IMR-90 (cell line): ENCODE measurements at regions not wholly inside any gene's neighbourhood (a gene's known extent, or its start where the extent isn't known, plus 50 kb on each side); places are given as distances from the start of the nearest gene placed in this dataset.

Source experiments
- ATAC-seq: fragments of 200-7000 bp; cut with Tn5 transposase; 2 replicates; pipeline ENCODE4 v1.9.1; 2020; ENCODE audit warnings: low read depth, mild to moderate bottlenecking, moderate library complexity
- BruUV-seq: library from RNA; stranded (reverse); fragments of 400-500 nt; replicated peaks from 2 replicates; lab custom pipeline; 2021; lab: Mats Ljungman, UMichigan
- CTCF ChIA-PET: fragments of 300-600 bp; formaldehyde crosslinking; extraction: SDS; loops from one replicate; lab custom pipeline; 2021; ENCODE audit warnings: antibody characterized with exemption; lab: Yijun Ruan, JAX
- POLR2A ChIA-PET: fragments of 300-600 bp; sonication (Branson Sonifier 250); formaldehyde crosslinking; loops from one replicate; lab custom pipeline; 2022; ENCODE audit warnings: antibody characterized with exemption; ENCODE audit not compliant: unreplicated experiment; lab: Charles Lee
- DNase-seq: peaks from one replicate; pipeline ENCODE4 v3.0.0; 2013
- H2AFZ ChIP-seq: replicated peaks from 2 replicates; pipeline ENCODE3; 2013; ENCODE audit warnings: low read length, mild to moderate bottlenecking; ENCODE audit not compliant: poor library complexity
- H2AK5ac ChIP-seq: 2 replicates; pipeline ENCODE4 v1.6.1; 2013; ENCODE audit warnings: low read depth, low read length, inconsistent platforms
- H2AK9ac ChIP-seq: replicated peaks from 2 replicates; pipeline ENCODE3; 2013; ENCODE audit warnings: mild to moderate bottlenecking, low read depth, low read length, moderate library complexity; ENCODE audit not compliant: poor library complexity
- H2BK120ac ChIP-seq: 2 replicates; pipeline ENCODE4 v1.6.1; 2013; ENCODE audit warnings: low read depth, low read length, inconsistent platforms
- H2BK15ac ChIP-seq: 3 replicates; pipeline ENCODE4 v1.6.1; 2013; ENCODE audit warnings: low read depth, low read length, inconsistent platforms
- H2BK20ac ChIP-seq: 2 replicates; pipeline ENCODE4 v1.6.1; 2013; ENCODE audit warnings: low read depth, mild to moderate bottlenecking, inconsistent platforms, low read length, moderate library complexity
- H2BK5ac ChIP-seq: 2 replicates; pipeline ENCODE4 v1.6.1; 2013; ENCODE audit warnings: mild to moderate bottlenecking, low read depth, low read length, inconsistent platforms; ENCODE audit not compliant: poor library complexity, severe bottlenecking
- H3K14ac ChIP-seq: replicated peaks from 2 replicates; pipeline ENCODE4 v1.6.1; 2013; ENCODE audit warnings: low read depth, low read length, inconsistent platforms
- H3K18ac ChIP-seq: 2 replicates; pipeline ENCODE4 v1.6.1; 2013; ENCODE audit warnings: low read depth, low read length, control low read depth
- H3K23ac ChIP-seq: 2 replicates; pipeline ENCODE4 v1.6.1; 2013; ENCODE audit warnings: low read depth, low read length, inconsistent platforms
- H3K27ac ChIP-seq: 2 replicates; pipeline ENCODE4 v1.5.1; 2013; ENCODE audit warnings: mild to moderate bottlenecking, control low read depth, low read length; ENCODE audit not compliant: insufficient read depth
- H3K27me3 ChIP-seq: 2 replicates; pipeline ENCODE4 v1.6.1; 2013; ENCODE audit warnings: low read length; ENCODE audit not compliant: control insufficient read depth, insufficient read depth
- H3K36me3 ChIP-seq: 2 replicates; pipeline ENCODE4 v1.6.1; 2013; ENCODE audit warnings: low read length, mixed read lengths; ENCODE audit not compliant: control insufficient read depth, insufficient read depth
- H3K4ac ChIP-seq: 2 replicates; pipeline ENCODE4 v1.6.1; 2013; ENCODE audit warnings: low read depth, low read length, inconsistent platforms
- H3K4me1 ChIP-seq: 2 replicates; pipeline ENCODE4 v1.6.1; 2013; ENCODE audit warnings: low read length, mixed read lengths; ENCODE audit not compliant: control insufficient read depth, insufficient read depth
- H3K4me2 ChIP-seq: 2 replicates; pipeline ENCODE4 v1.6.1; 2013; ENCODE audit warnings: low read depth, mild to moderate bottlenecking, control low read depth, low read length, moderate library complexity
- H3K4me3 ChIP-seq: 2 replicates; pipeline ENCODE4 v1.5.1; 2013; ENCODE audit warnings: low read depth, mild to moderate bottlenecking, control low read depth, low read length, moderate library complexity; ENCODE audit not compliant: insufficient read depth
- H3K56ac ChIP-seq: 2 replicates; pipeline ENCODE4 v1.6.1; 2013; ENCODE audit warnings: low read length, inconsistent platforms; ENCODE audit not compliant: insufficient read depth; ENCODE audit errors: extremely low read depth
- H3K79me1 ChIP-seq, 2 experiments: 2 replicates each; pipeline ENCODE4 v1.6.1; 2013; ENCODE audit warnings: low read length in 2 of 2, inconsistent platforms in 1 of 2, low read depth in 1 of 2
- H3K9ac ChIP-seq: 2 replicates; pipeline ENCODE4 v1.6.1; 2013; ENCODE audit warnings: low read depth, low read length, control low read depth
- H3K9me1 ChIP-seq: 2 replicates; pipeline ENCODE4 v1.6.1; 2013; ENCODE audit warnings: low read length, inconsistent platforms; ENCODE audit not compliant: insufficient read depth
- H3K9me3 ChIP-seq: 2 replicates; pipeline ENCODE4 v1.6.1; 2013; ENCODE audit warnings: low read length; ENCODE audit not compliant: control insufficient read depth, insufficient read depth
- H4K20me1 ChIP-seq: 2 replicates; pipeline ENCODE4 v1.6.1; 2013; ENCODE audit warnings: low read length, inconsistent platforms; ENCODE audit not compliant: insufficient read depth
- H4K5ac ChIP-seq: 2 replicates; pipeline ENCODE4 v1.6.1; 2013; ENCODE audit warnings: mild to moderate bottlenecking, low read depth, low read length, control low read depth
- H4K8ac ChIP-seq, 2 experiments: 2 replicates each; pipeline ENCODE4 v1.6.1; 2013; ENCODE audit warnings: low read depth in 2 of 2, low read length in 2 of 2, control low read depth in 1 of 2, inconsistent platforms in 1 of 2
- H4K91ac ChIP-seq: 2 replicates; pipeline ENCODE4 v1.6.1; 2013; ENCODE audit warnings: low read depth, low read length, inconsistent platforms; ENCODE audit not compliant: insufficient read depth
- BHLHE40 ChIP-seq: fragments of 150-350 bp; IDR thresholded peaks from 2 replicates; pipeline ENCODE4 v1.6.1; 2016; ENCODE audit warnings: mild to moderate bottlenecking, low read depth, low read length
- MAZ ChIP-seq: IDR thresholded peaks from 2 replicates; pipeline ENCODE4 v1.6.1; 2012; ENCODE audit warnings: low read depth, mild to moderate bottlenecking, low read length, improper control_type of control experiment, moderate library complexity, borderline replicate concordance
- NFE2L2 ChIP-seq: fragments of 150-350 bp; IDR thresholded peaks from 2 replicates; pipeline ENCODE4 v1.6.1; 2016; ENCODE audit warnings: low read depth, mild to moderate bottlenecking, low read length
- RFX5 ChIP-seq: IDR thresholded peaks from 2 replicates; pipeline ENCODE4 v1.8.0; 2012; ENCODE audit warnings: low read depth, mild to moderate bottlenecking, low read length, moderate library complexity
- SMC3 ChIP-seq: fragments of 150-350 bp; IDR thresholded peaks from 2 replicates; pipeline ENCODE4 v1.6.1; 2016; ENCODE audit warnings: low read depth, mild to moderate bottlenecking, antibody characterized with exemption, low read length, moderate library complexity
- WGBS, 2 experiments: methylation state at CpG; one replicate each; pipeline versions ENCODE4 v1.1.5 to v1.1.7; 2013; ENCODE audit warnings: missing lambda C conversion rate in 2 of 2; ENCODE audit not compliant: insufficient read length in 1 of 2; ENCODE audit errors: extremely low coverage in 2 of 2; 5-methylcytosine and 5-hydroxymethylcytosine counted together
- dilution Hi-C: fragments of 300-500 bp; cut with HindIII; formaldehyde crosslinking; loops from one replicate; pipeline ENCODE4 v1.14.3; 2018; ENCODE audit warnings: low sequenced_read_pairs; ENCODE audit not compliant: unreplicated experiment
- in situ Hi-C: fragments of 300-500 bp; cut with MboI; formaldehyde crosslinking; loops from 3 replicates; pipeline ENCODE4 v1.14.3; 2019; ENCODE audit warnings: low sequenced_read_pairs, inconsistent platforms, mixed read lengths
- intact Hi-C: fragments of 100-400 bp; cut with micrococcal nuclease; formaldehyde crosslinking; loops from 2 replicates; pipeline ENCODE4 v1.10.0; 2022
- TF ChIP-seq, protein P1 (sequence below): fragments of 150-350 bp; IDR thresholded peaks from 2 replicates; pipeline ENCODE4 v1.6.1; 2017; ENCODE audit warnings: mild to moderate bottlenecking, antibody characterized with exemption, low read length, low read depth
- TF ChIP-seq, protein P2 (sequence below): fragments of 150-350 bp; IDR thresholded peaks from 2 replicates; pipeline ENCODE4 v1.6.1; 2016; ENCODE audit warnings: low read depth, mild to moderate bottlenecking, low read length, moderate library complexity, borderline replicate concordance

DNA sequence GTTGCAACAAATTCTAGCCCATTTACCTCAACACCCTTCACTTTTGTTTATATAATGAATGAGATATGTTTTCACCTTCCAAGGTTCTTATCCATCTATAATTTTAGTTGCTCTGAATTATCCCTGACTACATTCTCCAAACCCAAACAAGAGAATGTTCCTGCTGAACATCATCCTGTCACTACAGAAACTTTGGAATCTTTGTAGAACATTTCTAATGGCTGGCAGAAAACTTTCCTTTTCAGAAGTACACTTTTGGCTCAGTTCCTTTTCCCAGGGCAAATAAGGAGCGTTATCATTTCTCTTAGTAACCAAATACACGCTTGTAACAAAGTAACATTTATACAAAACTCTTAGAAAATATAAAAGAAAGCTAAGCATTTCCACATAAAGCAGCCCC, 860.6 kb upstream of the SEMA6A start:
- H2BK15ac ChIP-seq, result no peak overlapping the region
- peaks cover 3% of the 10 kb centered on the region; the same call in 1 of the 2 replicates for H3K9me3 ChIP-seq
- H2BK5ac ChIP-seq, result no peak overlapping the region
- no peak overlapping the region for H2AK9ac ChIP-seq
- H4K91ac ChIP-seq, result no peak overlapping the region
- ChIA-PET CTCF (no interaction called here), POLR2A (no interaction called here)
- no peak overlapping the region for H2BK20ac ChIP-seq
- H3K36me3 ChIP-seq, result no peaks in the 10 kb centered on the region
- no peaks in the 10 kb centered on the region for H3K27me3 ChIP-seq
- H3K56ac ChIP-seq, result no peak overlapping the region
- no peak overlapping the region for H4K5ac ChIP-seq
- DNase-seq (no peak), ATAC-seq (no peak)
- H3K27ac ChIP-seq, result no peak overlapping the region
- H4K20me1 ChIP-seq, result no peaks in the 10 kb centered on the region
- H3K18ac ChIP-seq, result no peak overlapping the region
- H3K9me1 ChIP-seq, result no peaks in the 10 kb centered on the region
- TF ChIP-seq BHLHE40, result no peak
- TF ChIP-seq, protein P1, sequence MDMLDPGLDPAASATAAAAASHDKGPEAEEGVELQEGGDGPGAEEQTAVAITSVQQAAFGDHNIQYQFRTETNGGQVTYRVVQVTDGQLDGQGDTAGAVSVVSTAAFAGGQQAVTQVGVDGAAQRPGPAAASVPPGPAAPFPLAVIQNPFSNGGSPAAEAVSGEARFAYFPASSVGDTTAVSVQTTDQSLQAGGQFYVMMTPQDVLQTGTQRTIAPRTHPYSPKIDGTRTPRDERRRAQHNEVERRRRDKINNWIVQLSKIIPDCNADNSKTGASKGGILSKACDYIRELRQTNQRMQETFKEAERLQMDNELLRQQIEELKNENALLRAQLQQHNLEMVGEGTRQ, result no peak
- no peak for TF ChIP-seq SMC3
- no peak for TF ChIP-seq RFX5
- TF ChIP-seq, protein P2, sequence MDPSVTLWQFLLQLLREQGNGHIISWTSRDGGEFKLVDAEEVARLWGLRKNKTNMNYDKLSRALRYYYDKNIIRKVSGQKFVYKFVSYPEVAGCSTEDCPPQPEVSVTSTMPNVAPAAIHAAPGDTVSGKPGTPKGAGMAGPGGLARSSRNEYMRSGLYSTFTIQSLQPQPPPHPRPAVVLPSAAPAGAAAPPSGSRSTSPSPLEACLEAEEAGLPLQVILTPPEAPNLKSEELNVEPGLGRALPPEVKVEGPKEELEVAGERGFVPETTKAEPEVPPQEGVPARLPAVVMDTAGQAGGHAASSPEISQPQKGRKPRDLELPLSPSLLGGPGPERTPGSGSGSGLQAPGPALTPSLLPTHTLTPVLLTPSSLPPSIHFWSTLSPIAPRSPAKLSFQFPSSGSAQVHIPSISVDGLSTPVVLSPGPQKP, result no peak
- TF ChIP-seq NFE2L2, result no peak
- no peak for TF ChIP-seq MAZ
- no peak overlapping the region for H3K14ac ChIP-seq
- H3K4me2 ChIP-seq, result no peak overlapping the region
- no peak overlapping the region for H2BK120ac ChIP-seq
- H4K8ac ChIP-seq, result no peak overlapping the region
- no peak overlapping the region for H3K4me3 ChIP-seq
- H2AK5ac ChIP-seq, result no peak overlapping the region
- no peak overlapping the region for H3K9ac ChIP-seq
- no peak overlapping the region for H2AFZ ChIP-seq
- in situ Hi-C loops (no loop called here), dilution Hi-C loops (no loop called here), intact Hi-C loops (no loop called here)
- WGBS, 2 experiments, result no CpG with 5 or more reads among the region's 2 CpGs
- no peak overlapping the region for H3K4ac ChIP-seq
- BruUV-seq, result no TSS peak
- H3K23ac ChIP-seq, result no peak overlapping the region
- no peaks in the 10 kb centered on the region for H3K4me1 ChIP-seq
- no peaks in the 10 kb centered on the region for H3K79me1 ChIP-seq
